ENCODE measurements at regions not wholly inside any gene's neighbourhood (a gene's known extent, or its start where the extent isn't known, plus 50 kb on each side); places are given as distances from the start of the nearest gene placed in this dataset.

GRCh38 chr20:40942006-40942405 is 86.6 kb upstream of the TOP1 start:
- TF ChIP-seq EZH2phosphoT487 (IDR thresholded peaks at IDR 0.05; ENCODE audit: borderline replicate concordance, low read length): no peak
- TF ChIP-seq CTCF (IDR thresholded peaks at IDR 0.05; ENCODE audit: low read depth, low read length, poor library complexity, severe bottlenecking): no peak
